ENCODE measurements at regions not wholly inside any gene's neighbourhood (a gene's known extent, or its start where the extent isn't known, plus 50 kb on each side); places are given as distances from the start of the nearest gene placed in this dataset.

- DNase-seq: no peak
Observed at GRCh38 chr20:39270837-39271604, 308.9 kb downstream of the DHX35 start.

- DNase-seq: no peak
Observed at GRCh38 chr20:39269493-39270217, 307.5 kb downstream of the DHX35 start.

- DNase-seq: peak; percentile 4
Observed at GRCh38 chr20:39268981-39269461, 306.9 kb downstream of the DHX35 start.

GRCh38 chr20:39268491-39268951 is 306.4 kb downstream of the DHX35 start:
- DNase-seq: no peak

- DNase-seq: no peak
Observed at GRCh38 chr20:39266989-39267388, 304.8 kb downstream of the DHX35 start.

GRCh38 chr20:39264506-39265172 is 302.5 kb downstream of the DHX35 start:
- peak; percentile 40 for DNase-seq

GRCh38 chr20:39263076-39263475 is 300.9 kb downstream of the DHX35 start:
- DNase-seq: no peak

GRCh38 chr20:39259808-39260207 is 297.7 kb downstream of the DHX35 start:
- DNase-seq: no peak

GRCh38 chr20:39259010-39259803 is 297.1 kb downstream of the DHX35 start:
- no peak for DNase-seq

GRCh38 chr20:39258253-39258652 is 296.1 kb downstream of the DHX35 start:
- no peak for DNase-seq

GRCh38 chr20:39253051-39253755 is 291.1 kb downstream of the DHX35 start:
- DNase-seq: no peak

- DNase-seq: no peak
Observed at GRCh38 chr20:39252035-39252434, 289.9 kb downstream of the DHX35 start.

GRCh38 chr20:39249798-39250197 is 287.7 kb downstream of the DHX35 start:
- no peak for DNase-seq

GRCh38 chr20:39248862-39249485 is 286.8 kb downstream of the DHX35 start:
- DNase-seq: no peak

- no peak for DNase-seq
Observed at GRCh38 chr20:39248171-39248861, 286.2 kb downstream of the DHX35 start.

GRCh38 chr20:39246436-39246835 is 284.3 kb downstream of the DHX35 start:
- no peak for DNase-seq

GRCh38 chr20:39245685-39246311 is 283.7 kb downstream of the DHX35 start:
- DNase-seq: no peak

GRCh38 chr20:39243962-39244361 is 281.8 kb downstream of the DHX35 start:
- no peak for DNase-seq

- DNase-seq: no peak
Observed at GRCh38 chr20:39242614-39243013, 280.5 kb downstream of the DHX35 start.

- DNase-seq: no peak
Observed at GRCh38 chr20:39234520-39235095, 272.5 kb downstream of the DHX35 start.

Data from NCI-H69 (cell line).